H1 (cell line): ENCODE measurements at regions not wholly inside any gene's neighbourhood (a gene's known extent, or its start where the extent isn't known, plus 50 kb on each side); places are given as distances from the start of the nearest gene placed in this dataset.

Source experiments
- BACH1 ChIP-seq: IDR thresholded peaks from 2 replicates; pipeline ENCODE4 v1.6.1; 2012; ENCODE audit warnings: low read length, improper control_type of control experiment
- CBX5 ChIP-seq: fragments of 300-800, 300-1000 bp; sonication (generic); IDR thresholded peaks from 2 replicates; pipeline ENCODE4 v1.7.1; 2016; ENCODE audit warnings: antibody characterized with exemption, low read length, low read depth
- CHD2 ChIP-seq: IDR thresholded peaks from 2 replicates; pipeline ENCODE4 v1.6.1; 2012; ENCODE audit warnings: low read length, improper control_type of control experiment
- KDM4A ChIP-seq: IDR thresholded peaks from one replicate; pipeline ENCODE4 v1.7.1; 2012; ENCODE audit warnings: low read depth, mild to moderate bottlenecking, moderate library complexity, low read length, inconsistent platforms; ENCODE audit not compliant: severe bottlenecking
- SIN3A ChIP-seq, 2 experiments: IDR thresholded peaks in 1 of 2; conservative IDR thresholded peaks in 1 of 2; 2 replicates each; pipeline ENCODE4 v1.6.1; 2011 to 2012; ENCODE audit warnings: low read length in 2 of 2, improper control_type of control experiment in 1 of 2, low read depth in 1 of 2, mild to moderate bottlenecking in 1 of 2
- SIX5 ChIP-seq: IDR thresholded peaks from 2 replicates; pipeline ENCODE4 v1.6.1; 2011; ENCODE audit warnings: mild to moderate bottlenecking, low read depth, low read length
- TF ChIP-seq, protein P1 (sequence below): IDR thresholded peaks from 2 replicates; pipeline ENCODE4 v1.6.1; 2012; ENCODE audit warnings: low read length, inconsistent platforms

DNA sequence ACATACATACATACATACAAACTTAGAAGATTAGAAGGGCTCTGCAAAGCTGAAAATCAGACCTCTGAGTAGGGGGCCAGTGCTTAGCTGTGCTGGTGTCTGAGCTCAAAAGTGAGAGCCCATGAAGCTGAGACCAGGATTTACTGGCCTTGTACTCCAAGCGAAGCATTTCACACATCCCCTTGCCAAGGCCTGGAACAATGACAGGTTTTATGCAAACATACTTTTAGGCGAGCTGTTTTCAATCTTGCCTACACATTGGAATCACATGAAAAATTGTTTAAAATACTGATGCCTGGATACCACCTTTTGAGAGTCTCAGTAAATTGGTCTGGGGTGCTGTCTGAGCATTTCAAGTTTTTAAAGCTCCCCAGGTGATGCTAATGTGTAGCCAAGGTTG lies 80.9 kb upstream of the SRSF6 start (continued):
- TF ChIP-seq BACH1: no peak
- no peak for TF ChIP-seq SIN3A (conservative IDR thresholded peaks at IDR 0.05 in 1 of 2, IDR thresholded peaks at IDR 0.05 in 1 of 2; ENCODE audit: low read depth in 1 of 2, low read length in 2 of 2)
- TF ChIP-seq CHD2: no peak
- TF ChIP-seq, protein P1, sequence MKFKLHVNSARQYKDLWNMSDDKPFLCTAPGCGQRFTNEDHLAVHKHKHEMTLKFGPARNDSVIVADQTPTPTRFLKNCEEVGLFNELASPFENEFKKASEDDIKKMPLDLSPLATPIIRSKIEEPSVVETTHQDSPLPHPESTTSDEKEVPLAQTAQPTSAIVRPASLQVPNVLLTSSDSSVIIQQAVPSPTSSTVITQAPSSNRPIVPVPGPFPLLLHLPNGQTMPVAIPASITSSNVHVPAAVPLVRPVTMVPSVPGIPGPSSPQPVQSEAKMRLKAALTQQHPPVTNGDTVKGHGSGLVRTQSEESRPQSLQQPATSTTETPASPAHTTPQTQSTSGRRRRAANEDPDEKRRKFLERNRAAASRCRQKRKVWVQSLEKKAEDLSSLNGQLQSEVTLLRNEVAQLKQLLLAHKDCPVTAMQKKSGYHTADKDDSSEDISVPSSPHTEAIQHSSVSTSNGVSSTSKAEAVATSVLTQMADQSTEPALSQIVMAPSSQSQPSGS: no peak
- TF ChIP-seq SIX5: no peak
- TF ChIP-seq KDM4A: no peak
- TF ChIP-seq CBX5: no peak
